Osteocyte (in vitro differentiated cells): ENCODE measurements at regions not wholly inside any gene's neighbourhood (a gene's known extent, or its start where the extent isn't known, plus 50 kb on each side); places are given as distances from the start of the nearest gene placed in this dataset.

Source experiments
- DNase-seq: peaks from one replicate; pipeline ENCODE4 v3.0.0; 2021; ENCODE audit warnings: mixed read lengths; ENCODE audit not compliant: unreplicated experiment; ENCODE audit errors: extremely low spot score
- H3K27ac Mint-ChIP-seq: one replicate; pipeline ENCODE4 v1.8.0; 2021; ENCODE audit warnings: mild to moderate bottlenecking, mixed read lengths; ENCODE audit not compliant: unreplicated experiment
- H3K27me3 Mint-ChIP-seq: one replicate; pipeline ENCODE4 v1.8.0; 2021; ENCODE audit warnings: mixed read lengths; ENCODE audit not compliant: unreplicated experiment
- H3K36me3 Mint-ChIP-seq: one replicate; pipeline ENCODE4 v1.8.0; 2021; ENCODE audit warnings: mixed read lengths; ENCODE audit not compliant: unreplicated experiment
- H3K4me1 Mint-ChIP-seq: one replicate; pipeline ENCODE4 v1.8.0; 2021; ENCODE audit warnings: mixed read lengths; ENCODE audit not compliant: unreplicated experiment
- H3K4me3 Mint-ChIP-seq: one replicate; pipeline ENCODE4 v1.8.0; 2021; ENCODE audit warnings: mild to moderate bottlenecking, moderate library complexity, mixed read lengths; ENCODE audit not compliant: unreplicated experiment
- H3K9me3 Mint-ChIP-seq: one replicate; pipeline ENCODE4 v1.8.0; 2021; ENCODE audit warnings: mixed read lengths; ENCODE audit not compliant: unreplicated experiment
- TF ChIP-seq, protein P1 (sequence below): fragments of 200-600 bp; sonication (generic); IDR thresholded peaks from 2 replicates; pipeline ENCODE4 v1.5.0; 2021; ENCODE audit warnings: antibody characterized with exemption, mild to moderate bottlenecking, moderate library complexity

DNA sequence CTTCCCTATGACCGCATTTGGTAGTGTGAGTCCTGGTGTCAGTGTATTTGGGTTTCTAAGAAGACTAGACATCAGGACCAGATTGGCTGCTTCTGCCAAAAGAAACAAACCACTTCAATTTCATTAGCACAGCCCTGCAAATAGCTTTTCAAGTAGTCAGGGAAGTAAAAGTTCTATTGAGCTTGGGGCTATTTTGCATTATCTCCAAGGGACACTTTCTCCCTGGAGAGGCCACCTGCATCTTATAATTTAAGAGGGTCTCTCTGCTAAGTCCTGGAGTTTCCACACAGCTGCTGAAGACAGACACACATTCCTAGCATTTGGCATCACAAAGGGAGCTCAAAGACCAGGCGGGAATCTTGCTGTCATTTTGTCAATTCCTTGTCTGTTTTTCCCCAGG is 141.2 kb downstream of the BMP2 start:
- DNase-seq, result no peak
- H3K36me3 Mint-ChIP-seq, result no peaks in the 10 kb centered on the region
- H3K9me3 Mint-ChIP-seq, result no peaks in the 10 kb centered on the region

DNA sequence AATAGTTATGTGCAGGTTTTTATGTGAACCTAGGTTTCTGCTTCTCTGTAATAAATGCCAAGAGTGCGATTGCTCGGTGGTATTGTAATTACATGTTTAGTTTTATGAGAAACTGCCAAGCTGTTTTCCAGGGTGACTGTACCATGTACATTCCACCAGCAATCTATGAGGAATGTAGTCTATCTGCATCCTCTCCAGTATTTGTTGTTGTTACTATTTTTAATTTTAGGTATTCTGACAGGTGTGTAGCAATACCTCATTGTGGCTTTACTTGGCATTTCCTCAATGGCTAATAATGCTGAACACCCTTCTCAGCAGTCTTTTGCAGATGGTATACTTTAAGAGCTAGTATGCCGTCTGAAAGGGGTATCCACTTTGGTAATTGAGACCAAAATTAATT is 142.1 kb downstream of the BMP2 start:
- Mint-ChIP-seq H3K36me3 (no peaks in the 10 kb centered on the region), H3K27ac (no peak overlapping the region), H3K27me3 (no peaks in the 10 kb centered on the region), H3K9me3 (no peaks in the 10 kb centered on the region), H3K4me1 (no peaks in the 10 kb centered on the region), H3K4me3 (no peak overlapping the region)
- TF ChIP-seq, protein P1, sequence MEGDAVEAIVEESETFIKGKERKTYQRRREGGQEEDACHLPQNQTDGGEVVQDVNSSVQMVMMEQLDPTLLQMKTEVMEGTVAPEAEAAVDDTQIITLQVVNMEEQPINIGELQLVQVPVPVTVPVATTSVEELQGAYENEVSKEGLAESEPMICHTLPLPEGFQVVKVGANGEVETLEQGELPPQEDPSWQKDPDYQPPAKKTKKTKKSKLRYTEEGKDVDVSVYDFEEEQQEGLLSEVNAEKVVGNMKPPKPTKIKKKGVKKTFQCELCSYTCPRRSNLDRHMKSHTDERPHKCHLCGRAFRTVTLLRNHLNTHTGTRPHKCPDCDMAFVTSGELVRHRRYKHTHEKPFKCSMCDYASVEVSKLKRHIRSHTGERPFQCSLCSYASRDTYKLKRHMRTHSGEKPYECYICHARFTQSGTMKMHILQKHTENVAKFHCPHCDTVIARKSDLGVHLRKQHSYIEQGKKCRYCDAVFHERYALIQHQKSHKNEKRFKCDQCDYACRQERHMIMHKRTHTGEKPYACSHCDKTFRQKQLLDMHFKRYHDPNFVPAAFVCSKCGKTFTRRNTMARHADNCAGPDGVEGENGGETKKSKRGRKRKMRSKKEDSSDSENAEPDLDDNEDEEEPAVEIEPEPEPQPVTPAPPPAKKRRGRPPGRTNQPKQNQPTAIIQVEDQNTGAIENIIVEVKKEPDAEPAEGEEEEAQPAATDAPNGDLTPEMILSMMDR, result no peak
- no peak for DNase-seq

More for the DNA sequence above, 141.2 kb downstream of the BMP2 start:
- no peaks in the 10 kb centered on the region for H3K27me3 Mint-ChIP-seq
- no peaks in the 10 kb centered on the region for H3K4me1 Mint-ChIP-seq
- no peak overlapping the region for H3K4me3 Mint-ChIP-seq
- no peak overlapping the region for H3K27ac Mint-ChIP-seq
- TF ChIP-seq, protein P1, result no peak

DNA sequence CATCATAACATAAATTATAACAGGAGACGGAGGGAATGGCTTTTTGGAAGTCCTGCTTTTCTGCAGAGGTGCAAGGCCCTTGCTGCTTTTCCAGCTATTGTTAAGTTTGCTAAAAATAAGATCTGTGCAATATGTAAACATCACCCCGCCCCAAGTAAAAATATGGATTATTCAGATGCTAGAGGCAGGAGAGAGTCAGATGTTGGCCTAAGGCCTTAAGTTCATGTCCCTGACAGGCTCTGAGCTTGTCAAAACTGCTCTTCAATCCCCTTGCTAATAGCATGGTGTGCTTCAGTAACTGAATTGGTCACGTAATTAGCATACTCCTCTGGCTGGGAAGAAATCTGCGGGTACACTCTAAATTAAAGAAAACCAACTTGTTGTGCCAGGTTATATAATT is 147.5 kb downstream of the BMP2 start:
- TF ChIP-seq, protein P1, result no peak
- Mint-ChIP-seq H3K36me3 (no peaks in the 10 kb centered on the region), H3K27me3 (no peaks in the 10 kb centered on the region), H3K9me3 (no peaks in the 10 kb centered on the region), H3K4me1 (no peaks in the 10 kb centered on the region), H3K4me3 (no peak overlapping the region), H3K27ac (no peak overlapping the region)
- no peak for DNase-seq

DNA sequence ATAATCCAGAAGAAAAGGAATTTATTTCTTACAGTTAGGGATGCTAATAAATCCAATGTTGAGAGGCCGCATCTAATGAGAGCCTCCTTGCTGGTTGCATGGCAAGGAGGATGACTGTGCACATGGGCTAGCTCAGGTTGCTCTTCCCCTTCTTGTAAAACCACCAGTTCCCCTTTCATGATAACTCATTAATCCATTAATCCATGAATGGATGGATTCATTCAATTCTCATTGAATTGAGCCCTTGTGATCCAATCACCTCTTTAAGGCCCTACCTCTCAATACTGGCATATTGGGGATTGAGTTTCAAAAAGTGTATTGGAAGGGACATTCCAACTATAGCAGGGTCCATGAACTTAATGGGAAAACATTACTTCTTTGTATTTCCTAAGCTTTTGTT is 149.5 kb downstream of the BMP2 start:
- Mint-ChIP-seq H3K9me3 (no peaks in the 10 kb centered on the region), H3K4me1 (no peaks in the 10 kb centered on the region), H3K27me3 (no peaks in the 10 kb centered on the region), H3K36me3 (no peaks in the 10 kb centered on the region), H3K4me3 (no peak overlapping the region), H3K27ac (no peak overlapping the region)
- no peak for DNase-seq
- TF ChIP-seq, protein P1, result no peak

DNA sequence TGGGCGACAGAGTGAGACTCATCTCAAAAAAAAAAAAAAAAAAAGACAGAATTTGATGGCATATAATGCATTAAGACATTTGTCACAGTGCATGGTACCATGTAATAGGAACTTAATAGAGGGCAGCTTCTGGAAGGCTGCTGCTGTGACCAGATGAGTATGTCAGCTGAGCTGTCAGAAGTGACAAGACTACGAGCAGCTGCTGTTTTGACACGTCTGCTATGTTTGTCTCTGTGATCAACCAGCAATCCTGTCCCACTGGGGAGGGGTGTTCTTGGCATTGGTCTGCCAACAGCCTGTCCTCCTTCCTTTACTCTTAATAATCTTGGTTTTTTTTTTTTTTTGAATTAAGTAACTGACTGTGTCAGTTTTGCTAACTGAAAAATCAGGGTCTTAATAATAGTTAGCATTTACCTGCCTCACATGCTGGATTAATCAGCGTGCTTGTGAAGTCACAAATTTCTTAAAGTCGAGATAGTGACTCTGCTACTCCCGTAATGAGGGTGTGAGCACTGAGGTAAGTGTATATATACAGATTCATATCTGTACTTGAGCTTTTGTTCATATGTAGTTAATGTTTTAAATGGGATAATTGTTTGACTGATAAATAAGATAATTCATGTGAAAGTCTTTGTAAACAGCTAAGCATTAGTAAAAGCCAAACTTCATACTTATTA is 152.4 kb downstream of the BMP2 start:
- no peaks in the 10 kb centered on the region for H3K4me1 Mint-ChIP-seq
- no peaks in the 10 kb centered on the region for H3K27me3 Mint-ChIP-seq
- H3K27ac Mint-ChIP-seq, result no peak overlapping the region
- H3K4me3 Mint-ChIP-seq, result no peak overlapping the region
- H3K36me3 Mint-ChIP-seq, result no peaks in the 10 kb centered on the region
- no peak for DNase-seq
- TF ChIP-seq, protein P1, result no peak
- H3K9me3 Mint-ChIP-seq, result no peaks in the 10 kb centered on the region
